ENCODE measurements at regions not wholly inside any gene's neighbourhood (a gene's known extent, or its start where the extent isn't known, plus 50 kb on each side); places are given as distances from the start of the nearest gene placed in this dataset.

GRCh38 chr20:52668626-52669025, 303.5 kb upstream of the TSHZ2 start:
- DNase-seq, result no peak
- Histone ChIP-seq H3K36me3 (ENCODE audit: insufficient read depth, low read length) (no peaks in the 10 kb centered on the region), H2AFZ (ENCODE audit: low read depth, low read length) (no peak overlapping the region), H3K4me2 (ENCODE audit: insufficient read depth, low read length) (no peak overlapping the region), H3K27ac (ENCODE audit: low read length) (no peak overlapping the region), H3K4me1 (ENCODE audit: insufficient read depth, low read length) (no peaks in the 10 kb centered on the region), H4K20me1 (ENCODE audit: insufficient read depth, low read length) (no peaks in the 10 kb centered on the region), H3K9ac (ENCODE audit: low read depth, low read length) (no peak overlapping the region), H3K4me3 (ENCODE audit: low read depth in 1 of 2, low read length in 2 of 2) (no peak overlapping the region), H3K79me2 (ENCODE audit: insufficient read depth, low read length) (no peaks in the 10 kb centered on the region), H3K9me3 (ENCODE audit: insufficient read depth, low read length, severe bottlenecking) (no peaks in the 10 kb centered on the region), H3K27me3 (ENCODE audit: insufficient read depth, low read length, poor library complexity) (peaks cover 11% of the 10 kb centered on the region)
- no peak for ATAC-seq (ENCODE audit: insufficient read depth, low read depth)
- TF ChIP-seq CTCF (IDR thresholded peaks at IDR 0.05; ENCODE audit: borderline replicate concordance, extremely low read depth, low read length, poor library complexity, severe bottlenecking) (no peak), EZH2 (IDR thresholded peaks at IDR 0.05; ENCODE audit: borderline replicate concordance, low read depth, low read length, severe bottlenecking) (no peak)

GRCh38 chr20:52667358-52667757, 304.8 kb upstream of the TSHZ2 start:
- TF ChIP-seq CTCF (IDR thresholded peaks at IDR 0.05; ENCODE audit: borderline replicate concordance, extremely low read depth, low read length, poor library complexity, severe bottlenecking) (no peak), EZH2 (IDR thresholded peaks at IDR 0.05; ENCODE audit: borderline replicate concordance, low read depth, low read length, severe bottlenecking) (no peak)
- DNase-seq, result no peak
- no peak for ATAC-seq (ENCODE audit: insufficient read depth, low read depth)

GRCh38 chr20:52665441-52665840, 306.7 kb upstream of the TSHZ2 start:
- Histone ChIP-seq H3K27me3 (ENCODE audit: insufficient read depth, low read length, poor library complexity) (peaks cover 15% of the 10 kb centered on the region), H3K4me1 (ENCODE audit: insufficient read depth, low read length) (no peaks in the 10 kb centered on the region), H3K79me2 (ENCODE audit: insufficient read depth, low read length) (no peaks in the 10 kb centered on the region), H4K20me1 (ENCODE audit: insufficient read depth, low read length) (no peaks in the 10 kb centered on the region), H3K4me3 (ENCODE audit: low read depth in 1 of 2, low read length in 2 of 2) (no peak overlapping the region), H3K9me3 (ENCODE audit: insufficient read depth, low read length, severe bottlenecking) (no peaks in the 10 kb centered on the region), H2AFZ (ENCODE audit: low read depth, low read length) (no peak overlapping the region), H3K36me3 (ENCODE audit: insufficient read depth, low read length) (no peaks in the 10 kb centered on the region), H3K27ac (ENCODE audit: low read length) (no peak overlapping the region), H3K9ac (ENCODE audit: low read depth, low read length) (no peak overlapping the region), H3K4me2 (ENCODE audit: insufficient read depth, low read length) (no peak overlapping the region)
- DNase-seq, result no peak
- ATAC-seq (ENCODE audit: insufficient read depth, low read depth), result no peak
- TF ChIP-seq EZH2 (IDR thresholded peaks at IDR 0.05; ENCODE audit: borderline replicate concordance, low read depth, low read length, severe bottlenecking) (no peak), CTCF (IDR thresholded peaks at IDR 0.05; ENCODE audit: borderline replicate concordance, extremely low read depth, low read length, poor library complexity, severe bottlenecking) (no peak)

More at GRCh38 chr20:52667358-52667757, 304.8 kb upstream of the TSHZ2 start:
- H3K79me2 ChIP-seq (ENCODE audit: insufficient read depth, low read length), result no peaks in the 10 kb centered on the region
- H3K9me3 ChIP-seq (ENCODE audit: insufficient read depth, low read length, severe bottlenecking), result no peaks in the 10 kb centered on the region
- no peak overlapping the region for H3K4me3 ChIP-seq (ENCODE audit: low read depth in 1 of 2, low read length in 2 of 2)
- H3K4me1 ChIP-seq (ENCODE audit: insufficient read depth, low read length), result no peaks in the 10 kb centered on the region
- no peaks in the 10 kb centered on the region for H3K36me3 ChIP-seq (ENCODE audit: insufficient read depth, low read length)
- no peak overlapping the region for H3K9ac ChIP-seq (ENCODE audit: low read depth, low read length)
- H4K20me1 ChIP-seq (ENCODE audit: insufficient read depth, low read length), result no peaks in the 10 kb centered on the region
- H3K4me2 ChIP-seq (ENCODE audit: insufficient read depth, low read length), result no peak overlapping the region
- H3K27me3 ChIP-seq (ENCODE audit: insufficient read depth, low read length, poor library complexity), result peaks cover 11% of the 10 kb centered on the region
- no peak overlapping the region for H3K27ac ChIP-seq (ENCODE audit: low read length)
- H2AFZ ChIP-seq (ENCODE audit: low read depth, low read length), result no peak overlapping the region

- ATAC-seq (ENCODE audit: insufficient read depth, low read depth), result no peak
- Histone ChIP-seq H3K36me3 (ENCODE audit: insufficient read depth, low read length) (no peaks in the 10 kb centered on the region), H4K20me1 (ENCODE audit: insufficient read depth, low read length) (no peaks in the 10 kb centered on the region), H3K27ac (ENCODE audit: low read length) (no peak overlapping the region), H3K27me3 (ENCODE audit: insufficient read depth, low read length, poor library complexity) (peaks cover 4% of the 10 kb centered on the region), H3K4me1 (ENCODE audit: insufficient read depth, low read length) (no peaks in the 10 kb centered on the region), H3K9ac (ENCODE audit: low read depth, low read length) (no peak overlapping the region), H3K4me2 (ENCODE audit: insufficient read depth, low read length) (no peak overlapping the region), H3K4me3 (ENCODE audit: low read depth in 1 of 2, low read length in 2 of 2) (no peak overlapping the region), H2AFZ (ENCODE audit: low read depth, low read length) (no peak overlapping the region), H3K9me3 (ENCODE audit: insufficient read depth, low read length, severe bottlenecking) (no peaks in the 10 kb centered on the region), H3K79me2 (ENCODE audit: insufficient read depth, low read length) (no peaks in the 10 kb centered on the region)
- no peak for DNase-seq
- TF ChIP-seq CTCF (IDR thresholded peaks at IDR 0.05; ENCODE audit: borderline replicate concordance, extremely low read depth, low read length, poor library complexity, severe bottlenecking) (no peak), EZH2 (IDR thresholded peaks at IDR 0.05; ENCODE audit: borderline replicate concordance, low read depth, low read length, severe bottlenecking) (no peak)
These were observed 316.8 kb upstream of the TSHZ2 start for GRCh38 chr20:52655395-52655794.
